Liver (tissue), 3 donors: ENCODE measurements at regions not wholly inside any gene's neighbourhood (a gene's known extent, or its start where the extent isn't known, plus 50 kb on each side); places are given as distances from the start of the nearest gene placed in this dataset.

Experiments used
- EGR1 ChIP-seq, 2 donors: IDR thresholded peaks; 2 replicates each; pipeline ENCODE4 v1.6.1; 2016 to 2018; ENCODE audit warnings: antibody characterized with exemption in 2 of 2, low read depth in 2 of 2
- GABPA ChIP-seq, 2 donors: IDR thresholded peaks in 1 of 2; conservative IDR thresholded peaks in 1 of 2; 2 replicates each; pipeline ENCODE4 v1.6.1; 2016; ENCODE audit warnings: antibody characterized with exemption in 2 of 2, mild to moderate bottlenecking in 1 of 2, moderate library complexity in 1 of 2
- HNF4A ChIP-seq, 2 donors: conservative IDR thresholded peaks; 2 replicates each; pipeline ENCODE4 v1.6.1; 2016; ENCODE audit warnings: antibody characterized with exemption in 2 of 2, mild to moderate bottlenecking in 2 of 2
- JUND ChIP-seq, 2 donors: IDR thresholded peaks; 2 replicates each; pipeline ENCODE4 v1.6.1; 2016; ENCODE audit warnings: antibody characterized with exemption in 2 of 2
- RAD21 ChIP-seq, 2 donors: IDR thresholded peaks; 2 replicates each; pipeline ENCODE4 v1.6.1; 2016; ENCODE audit warnings: antibody characterized with exemption in 2 of 2, mild to moderate bottlenecking in 2 of 2
- SP1 ChIP-seq: IDR thresholded peaks from 2 replicates; pipeline ENCODE4 v1.6.1; 2018; ENCODE audit warnings: antibody characterized with exemption, mild to moderate bottlenecking
- TAF1 ChIP-seq: conservative IDR thresholded peaks from 2 replicates; pipeline ENCODE4 v1.6.1; 2016; ENCODE audit warnings: antibody characterized with exemption, mild to moderate bottlenecking
- YY1 ChIP-seq: IDR thresholded peaks from 2 replicates; pipeline ENCODE4 v1.6.1; 2016; ENCODE audit warnings: antibody characterized with exemption, mild to moderate bottlenecking
- TF ChIP-seq, protein P1 (sequence below): fragments of 150-350 bp; IDR thresholded peaks from 2 replicates; pipeline ENCODE4 v1.5.1; 2017; ENCODE audit warnings: improper control_type of control experiment, low read depth, low read length; ENCODE audit not compliant: missing input control
- TF ChIP-seq, protein P2 (sequence below): IDR thresholded peaks from 2 replicates; pipeline ENCODE4 v1.6.1; 2016; ENCODE audit warnings: antibody characterized with exemption
- TF ChIP-seq, protein P3 (sequence below): IDR thresholded peaks from 2 replicates; pipeline ENCODE4 v1.6.1; 2016; ENCODE audit warnings: antibody characterized with exemption
- TF ChIP-seq, protein P4 (sequence below): IDR thresholded peaks from 2 replicates; pipeline ENCODE4 v1.6.1; 2016; ENCODE audit warnings: antibody characterized with exemption
- donor health status: healthy.
- donor health status: healthy.

DNA sequence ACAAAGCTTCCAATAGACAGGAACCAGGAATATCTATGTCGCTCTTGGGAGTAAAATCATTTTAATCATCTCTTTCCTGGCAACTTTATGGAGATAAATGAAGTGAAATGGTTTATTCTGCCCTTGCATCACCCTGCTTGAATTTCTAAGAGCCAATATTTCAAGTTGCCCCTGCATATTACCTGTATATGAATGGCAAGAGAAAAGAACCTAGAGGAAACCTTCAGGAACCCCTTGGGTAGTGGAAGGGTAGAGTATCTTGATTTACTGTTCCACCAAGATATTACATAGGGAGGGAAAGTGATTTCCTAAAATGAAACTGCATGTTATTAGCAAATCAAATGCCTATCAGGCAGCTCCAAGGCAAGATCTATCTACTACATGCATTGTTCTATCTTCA, 308.4 kb upstream of the NAV3 start:
- TF ChIP-seq, protein P1, sequence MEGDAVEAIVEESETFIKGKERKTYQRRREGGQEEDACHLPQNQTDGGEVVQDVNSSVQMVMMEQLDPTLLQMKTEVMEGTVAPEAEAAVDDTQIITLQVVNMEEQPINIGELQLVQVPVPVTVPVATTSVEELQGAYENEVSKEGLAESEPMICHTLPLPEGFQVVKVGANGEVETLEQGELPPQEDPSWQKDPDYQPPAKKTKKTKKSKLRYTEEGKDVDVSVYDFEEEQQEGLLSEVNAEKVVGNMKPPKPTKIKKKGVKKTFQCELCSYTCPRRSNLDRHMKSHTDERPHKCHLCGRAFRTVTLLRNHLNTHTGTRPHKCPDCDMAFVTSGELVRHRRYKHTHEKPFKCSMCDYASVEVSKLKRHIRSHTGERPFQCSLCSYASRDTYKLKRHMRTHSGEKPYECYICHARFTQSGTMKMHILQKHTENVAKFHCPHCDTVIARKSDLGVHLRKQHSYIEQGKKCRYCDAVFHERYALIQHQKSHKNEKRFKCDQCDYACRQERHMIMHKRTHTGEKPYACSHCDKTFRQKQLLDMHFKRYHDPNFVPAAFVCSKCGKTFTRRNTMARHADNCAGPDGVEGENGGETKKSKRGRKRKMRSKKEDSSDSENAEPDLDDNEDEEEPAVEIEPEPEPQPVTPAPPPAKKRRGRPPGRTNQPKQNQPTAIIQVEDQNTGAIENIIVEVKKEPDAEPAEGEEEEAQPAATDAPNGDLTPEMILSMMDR = no peak
- TF ChIP-seq HNF4A (conservative IDR thresholded peaks at IDR 0.05) = no peak
- no peak for TF ChIP-seq EGR1 (IDR thresholded peaks at IDR 0.05; ENCODE audit: low read depth in 2 of 2)
- TF ChIP-seq, protein P2, sequence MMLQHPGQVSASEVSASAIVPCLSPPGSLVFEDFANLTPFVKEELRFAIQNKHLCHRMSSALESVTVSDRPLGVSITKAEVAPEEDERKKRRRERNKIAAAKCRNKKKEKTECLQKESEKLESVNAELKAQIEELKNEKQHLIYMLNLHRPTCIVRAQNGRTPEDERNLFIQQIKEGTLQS = no peak
- no peak for TF ChIP-seq SP1
- no peak for TF ChIP-seq GABPA (IDR thresholded peaks at IDR 0.05 in 1 of 2, conservative IDR thresholded peaks at IDR 0.05 in 1 of 2)
- no peak for TF ChIP-seq JUND (IDR thresholded peaks at IDR 0.05)
- no peak for TF ChIP-seq RAD21 (IDR thresholded peaks at IDR 0.05)
- TF ChIP-seq TAF1 = no peak
- TF ChIP-seq, protein P3, sequence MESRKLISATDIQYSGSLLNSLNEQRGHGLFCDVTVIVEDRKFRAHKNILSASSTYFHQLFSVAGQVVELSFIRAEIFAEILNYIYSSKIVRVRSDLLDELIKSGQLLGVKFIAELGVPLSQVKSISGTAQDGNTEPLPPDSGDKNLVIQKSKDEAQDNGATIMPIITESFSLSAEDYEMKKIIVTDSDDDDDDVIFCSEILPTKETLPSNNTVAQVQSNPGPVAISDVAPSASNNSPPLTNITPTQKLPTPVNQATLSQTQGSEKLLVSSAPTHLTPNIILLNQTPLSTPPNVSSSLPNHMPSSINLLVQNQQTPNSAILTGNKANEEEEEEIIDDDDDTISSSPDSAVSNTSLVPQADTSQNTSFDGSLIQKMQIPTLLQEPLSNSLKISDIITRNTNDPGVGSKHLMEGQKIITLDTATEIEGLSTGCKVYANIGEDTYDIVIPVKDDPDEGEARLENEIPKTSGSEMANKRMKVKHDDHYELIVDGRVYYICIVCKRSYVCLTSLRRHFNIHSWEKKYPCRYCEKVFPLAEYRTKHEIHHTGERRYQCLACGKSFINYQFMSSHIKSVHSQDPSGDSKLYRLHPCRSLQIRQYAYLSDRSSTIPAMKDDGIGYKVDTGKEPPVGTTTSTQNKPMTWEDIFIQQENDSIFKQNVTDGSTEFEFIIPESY = no peak
- TF ChIP-seq, protein P4, sequence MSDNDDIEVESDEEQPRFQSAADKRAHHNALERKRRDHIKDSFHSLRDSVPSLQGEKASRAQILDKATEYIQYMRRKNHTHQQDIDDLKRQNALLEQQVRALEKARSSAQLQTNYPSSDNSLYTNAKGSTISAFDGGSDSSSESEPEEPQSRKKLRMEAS = no peak
- TF ChIP-seq YY1 = no peak
